ENCODE measurements at regions not wholly inside any gene's neighbourhood (a gene's known extent, or its start where the extent isn't known, plus 50 kb on each side); places are given as distances from the start of the nearest gene placed in this dataset.

GRCh38 chr1:10943041-10943440 lies 69.4 kb upstream of the TARDBP start (continued):
- TF ChIP-seq TCF12 (IDR thresholded peaks at IDR 0.05; ENCODE audit: low read depth, low read length) (no peak), RBBP5 (IDR thresholded peaks at IDR 0.05; ENCODE audit: borderline replicate concordance, low read depth, low read length) (no peak), JUND (IDR thresholded peaks at IDR 0.05; ENCODE audit: low read length) (no peak), ATF3 (IDR thresholded peaks at IDR 0.05; ENCODE audit: insufficient read depth, low read depth, low read length) (no peak), HDAC2 (IDR thresholded peaks at IDR 0.05; ENCODE audit: borderline replicate concordance in 1 of 2, low read depth in 2 of 2, low read length in 2 of 2) (no peak), SUZ12 (IDR thresholded peaks at IDR 0.05; ENCODE audit: low read length) (no peak), SP1 (IDR thresholded peaks at IDR 0.05; ENCODE audit: low read depth, low read length) (no peak)

Measured in H1 (cell line).